22Rv1 (cell line): ENCODE measurements at regions not wholly inside any gene's neighbourhood (a gene's known extent, or its start where the extent isn't known, plus 50 kb on each side); places are given as distances from the start of the nearest gene placed in this dataset.

Experiments
- H3K27ac ChIP-seq: fragments of 450-650 bp; 2 replicates; pipeline ENCODE4 v1.5.1; 2017
- CTCF ChIP-seq: fragments of 450-650 bp; IDR thresholded peaks from 2 replicates; pipeline ENCODE4 v1.5.1; 2017; ENCODE audit warnings: mild to moderate bottlenecking
- ZFX ChIP-seq: fragments of 450-650 bp; IDR thresholded peaks from 2 replicates; pipeline ENCODE4 v1.6.1; 2017; ENCODE audit warnings: antibody characterized with exemption, borderline replicate concordance

- no peak overlapping the region for H3K27ac ChIP-seq
- TF ChIP-seq ZFX (no peak), CTCF (no peak)
Observed at GRCh38 chr9:87447547-87448432, 49.9 kb upstream of the DAPK1 start.
